ENCODE measurements at regions not wholly inside any gene's neighbourhood (a gene's known extent, or its start where the extent isn't known, plus 50 kb on each side); places are given as distances from the start of the nearest gene placed in this dataset.
"Not testable (repeated sequence)": the region's sequence is repeated elsewhere in the genome, so short reads cannot be mapped to it uniquely, and the experiment has no call there.

DNA sequence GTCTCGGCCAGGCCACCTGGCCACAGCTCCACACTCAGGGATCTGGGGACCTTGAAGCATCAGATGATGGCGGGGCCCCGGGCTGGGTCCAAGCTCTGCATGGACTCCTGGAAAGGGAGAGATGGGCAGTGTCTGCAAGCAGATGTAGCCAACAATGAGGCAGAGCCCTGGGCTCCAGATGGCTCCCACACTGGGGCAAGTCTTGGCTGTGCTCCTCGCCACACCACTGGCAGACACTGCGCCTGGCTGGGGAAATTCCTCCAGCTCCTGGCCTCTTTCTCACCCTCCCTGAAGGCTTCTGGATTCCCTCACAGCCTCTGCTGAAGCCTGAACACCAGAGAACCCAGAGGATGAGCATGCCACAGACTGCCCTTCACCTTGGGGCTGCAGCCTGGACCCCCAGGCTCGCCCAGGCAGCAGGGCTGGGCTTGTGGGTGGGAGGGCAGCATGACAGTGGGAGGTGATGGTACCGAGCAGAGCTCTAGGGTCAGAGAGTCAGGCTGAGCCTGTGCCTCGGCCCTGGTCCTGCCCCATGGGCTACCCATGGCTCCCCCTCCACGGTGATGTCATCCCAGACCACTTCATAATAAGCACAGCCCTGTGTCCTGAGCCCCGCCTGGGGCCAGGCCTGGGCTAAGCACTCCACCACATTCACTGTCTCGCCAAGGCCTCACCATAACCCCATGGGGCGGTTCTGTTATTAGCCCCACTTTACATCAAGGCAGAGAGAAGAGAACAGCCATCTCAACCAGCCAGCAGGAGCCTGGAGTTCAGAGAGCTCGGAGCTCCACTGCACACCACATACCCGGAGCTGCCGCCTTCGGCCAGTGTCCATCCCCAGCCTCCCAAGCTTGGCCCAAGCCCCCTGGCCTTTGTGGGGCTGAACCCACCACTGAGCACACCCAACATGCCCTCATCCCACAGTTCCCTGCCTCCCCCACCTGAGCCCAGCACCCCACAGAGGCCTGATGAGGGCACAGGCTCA, 62.2 kb upstream of the ADAMTS2 start:
- DNase-seq = no peak

DNA sequence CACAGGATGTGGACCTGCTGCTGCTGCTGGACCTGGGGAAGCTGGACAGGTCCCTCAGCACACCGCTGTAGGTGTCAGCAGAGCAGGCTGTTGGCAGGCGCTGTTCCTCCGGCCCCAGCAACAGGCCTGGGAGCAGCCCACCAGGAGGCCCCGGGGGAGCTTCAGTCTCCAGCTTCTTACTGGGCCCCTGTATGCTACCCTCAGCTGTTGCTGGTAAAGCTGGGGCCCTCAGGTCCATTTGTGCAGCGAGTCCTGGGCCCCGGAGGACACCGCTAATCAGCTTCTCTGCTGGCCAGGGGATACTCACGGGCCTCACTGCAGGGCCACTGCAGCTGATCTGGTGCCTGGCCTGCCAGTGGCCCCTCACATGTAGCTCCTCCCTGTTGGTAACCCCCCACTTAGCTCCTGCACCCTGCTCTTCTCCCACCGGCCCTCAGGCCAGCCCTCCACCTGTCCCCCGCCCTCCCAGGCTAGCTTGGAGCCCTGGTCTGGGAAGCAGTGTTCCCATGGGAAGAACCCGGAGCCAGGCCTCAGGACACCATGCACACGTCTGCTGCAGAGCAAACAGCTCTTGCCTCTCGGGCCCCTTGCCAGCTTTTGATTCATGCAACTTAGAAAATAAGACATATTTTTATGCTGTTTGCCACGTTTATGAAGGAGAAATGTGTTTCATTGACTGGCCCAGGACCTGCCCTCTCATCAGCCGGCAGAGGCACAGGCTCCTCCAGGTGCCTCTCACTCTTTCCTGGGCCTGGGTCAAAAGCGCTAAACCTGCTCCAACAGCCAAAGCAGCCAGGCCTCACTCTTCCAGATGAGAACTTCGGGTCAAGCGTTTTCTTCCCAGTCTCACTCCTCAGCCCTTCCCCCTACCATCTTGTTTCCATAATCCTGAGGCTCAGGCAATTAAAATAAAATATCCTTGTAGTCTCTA, 61.0 kb upstream of the ADAMTS2 start:
- no peak for DNase-seq

DNA sequence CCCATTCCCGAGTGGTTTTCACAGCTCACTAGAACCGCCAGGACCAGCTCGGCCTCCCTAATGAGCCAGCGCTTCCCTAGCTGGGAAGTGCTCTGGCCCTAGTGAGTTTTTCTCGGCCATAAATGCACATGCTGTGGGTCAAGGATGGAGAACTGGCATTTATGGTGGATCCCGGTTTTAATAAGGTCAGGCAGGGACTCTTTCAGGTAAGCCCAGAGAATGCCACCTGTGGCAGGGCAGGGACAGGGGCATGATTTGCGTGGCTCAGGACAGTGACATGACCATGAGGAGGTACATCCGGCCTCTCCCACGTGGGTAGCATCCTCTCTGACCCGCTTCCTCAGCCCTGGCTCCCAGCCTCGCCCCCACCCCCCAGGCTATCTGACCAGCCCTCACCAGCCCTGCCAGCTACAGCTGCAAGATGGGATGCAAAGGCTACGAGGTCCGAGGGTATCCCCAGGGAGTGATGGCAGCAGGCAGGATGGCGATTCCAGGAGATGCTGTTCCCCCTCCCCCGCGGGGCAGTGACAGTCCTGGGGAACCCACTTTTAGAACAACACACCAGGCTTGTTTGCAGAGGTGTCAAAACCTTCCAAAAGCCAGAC, 60.3 kb upstream of the ADAMTS2 start:
- no peak for DNase-seq

DNA sequence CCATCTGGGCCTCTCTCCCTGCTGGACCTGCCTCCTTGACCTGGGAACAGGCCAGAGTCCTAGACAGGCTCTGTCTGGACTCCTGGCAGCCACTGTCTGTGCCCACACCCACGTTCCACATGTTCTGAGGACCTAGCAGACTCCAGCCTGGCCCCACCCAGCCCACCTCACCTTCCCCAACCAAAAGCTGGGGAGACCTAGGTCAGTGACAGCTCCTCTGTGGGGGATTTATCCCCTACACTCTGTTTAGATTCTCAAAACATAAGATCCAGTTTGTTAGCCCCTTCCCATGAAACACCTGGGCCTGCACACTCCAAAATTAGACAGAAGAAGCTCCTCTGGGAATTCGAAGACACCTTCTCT, 59.8 kb upstream of the ADAMTS2 start:
- DNase-seq = no peak

DNA sequence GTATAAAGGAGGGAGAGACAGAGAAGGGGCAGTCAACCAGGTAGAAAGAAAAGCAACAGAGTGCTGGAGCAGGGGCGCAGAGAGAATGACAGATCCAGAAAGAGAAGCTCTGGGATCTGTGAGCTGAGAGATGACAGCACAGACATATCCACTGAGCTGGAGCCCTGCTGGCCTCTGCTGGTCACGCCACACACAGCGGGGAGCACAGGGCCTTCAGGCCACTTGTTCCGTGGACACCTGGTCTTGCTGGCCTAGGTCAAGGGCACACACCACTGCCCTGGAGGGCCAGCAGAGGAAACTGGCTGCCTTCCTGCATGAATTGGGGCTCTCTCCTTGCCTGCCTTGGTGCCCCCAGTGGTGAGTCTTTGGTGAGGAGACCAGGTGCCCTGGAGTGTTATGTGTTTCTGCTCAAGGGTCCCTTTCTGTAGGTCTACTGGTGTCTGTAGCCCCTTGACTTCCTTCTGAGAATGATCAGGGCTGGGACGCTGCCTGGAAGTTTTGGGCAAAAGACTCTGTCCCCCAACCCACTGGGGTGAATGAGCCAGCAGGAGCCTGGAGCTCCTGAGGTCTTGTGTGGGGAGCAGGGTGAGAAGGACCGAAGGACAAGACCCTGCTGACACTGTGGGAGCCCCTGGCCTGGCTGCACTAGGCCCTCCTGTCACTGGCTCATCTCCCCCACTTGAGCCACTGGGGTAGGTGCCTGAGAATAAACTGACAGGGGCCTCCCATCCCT, 59.2 kb upstream of the ADAMTS2 start:
- no peak for DNase-seq

DNA sequence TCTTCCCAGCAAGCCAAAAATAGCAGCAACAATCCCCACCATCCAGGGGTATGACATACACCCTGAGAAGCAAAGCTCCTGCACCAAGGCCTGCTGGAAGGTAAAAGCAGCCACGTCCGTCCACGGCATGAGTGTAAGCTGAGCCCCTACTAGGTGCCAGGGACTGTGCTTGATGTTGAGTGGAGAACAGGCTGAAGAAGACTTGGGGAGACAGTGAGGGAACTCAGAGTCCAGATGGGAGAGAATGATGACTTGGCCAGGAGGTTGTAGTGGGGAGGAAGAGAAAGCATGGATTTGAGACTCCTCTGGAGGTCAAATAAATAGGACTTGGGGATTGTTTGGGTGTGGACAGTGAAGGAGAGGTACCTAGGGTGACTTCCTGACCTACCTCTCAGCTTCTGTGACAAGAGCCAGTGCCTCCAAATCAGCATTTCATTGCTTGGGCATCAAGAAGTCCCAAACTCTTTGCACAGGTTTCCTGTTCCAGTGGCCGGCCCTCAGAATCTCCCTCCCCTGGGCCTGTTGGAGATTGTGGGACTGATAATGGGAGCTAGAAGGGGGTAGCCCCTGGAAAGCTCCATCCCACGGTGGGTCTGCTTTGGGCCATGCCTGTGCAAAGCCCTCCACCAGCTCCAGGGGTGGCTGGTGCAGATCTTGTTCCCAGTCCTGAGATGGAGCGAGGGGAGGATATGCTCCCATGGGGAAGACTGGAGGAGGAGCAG, 58.3 kb upstream of the ADAMTS2 start:
- no peak for DNase-seq

DNA sequence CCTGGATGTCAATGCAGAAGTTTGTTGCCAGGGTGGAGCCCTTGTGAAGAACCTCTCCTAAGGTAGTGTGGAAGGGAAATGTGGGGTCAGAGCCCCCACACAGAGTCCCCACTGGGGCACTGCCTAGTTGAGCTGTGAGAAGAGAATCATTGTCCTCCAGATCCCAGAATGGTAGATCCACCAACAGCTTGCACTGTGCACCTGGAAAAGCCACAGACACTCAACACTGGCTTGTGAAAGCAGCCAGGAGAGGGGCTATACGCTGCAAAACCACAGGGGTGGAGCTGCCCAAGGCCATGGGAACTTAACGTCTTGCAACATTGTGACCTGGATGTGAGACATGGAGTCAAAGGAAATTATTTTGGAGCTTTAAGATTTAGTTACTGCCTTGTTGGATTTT, 55.2 kb upstream of the ADAMTS2 start:
- not testable (repeated sequence) for DNase-seq

DNA sequence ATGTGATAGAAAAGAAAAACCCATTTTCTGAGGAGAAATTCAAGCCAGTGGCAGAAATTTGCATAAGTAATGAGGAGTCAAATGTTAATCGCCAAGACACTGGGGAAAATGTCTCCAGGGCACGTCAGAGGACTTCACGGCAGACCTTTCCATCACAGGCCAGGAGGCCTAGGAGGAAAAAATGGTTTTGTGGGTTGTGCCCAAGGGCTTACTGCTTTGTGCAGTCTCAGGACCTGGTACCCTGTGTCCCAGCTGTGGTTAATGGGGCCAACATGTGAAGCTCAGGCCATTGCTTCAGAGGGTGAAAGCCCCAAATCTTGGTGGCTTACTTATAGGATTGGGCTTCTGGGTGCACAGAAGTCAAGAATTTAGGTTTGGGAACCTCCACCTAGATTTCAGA, 54.8 kb upstream of the ADAMTS2 start:
- DNase-seq = no peak

DNA sequence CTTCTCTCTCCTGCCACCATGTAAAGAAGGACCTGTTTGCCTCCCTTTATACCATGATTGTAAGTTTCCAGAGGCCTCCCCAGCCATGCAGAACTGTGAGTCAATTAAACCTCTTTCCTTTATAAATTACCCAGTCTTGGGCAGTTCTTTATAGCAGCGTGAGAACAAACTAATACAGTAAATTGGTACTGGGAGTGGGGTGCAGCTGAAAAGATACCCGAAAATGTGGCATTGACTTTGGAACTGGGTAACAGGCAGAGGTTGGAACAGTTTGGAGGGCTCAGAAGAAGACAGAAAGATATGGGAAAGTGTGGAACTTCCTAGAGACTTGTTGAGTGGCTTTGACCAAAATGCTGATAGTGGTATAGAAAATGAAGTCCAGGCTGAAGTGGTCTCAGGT, 54.1 kb upstream of the ADAMTS2 start:
- not testable (repeated sequence) for DNase-seq

DNA sequence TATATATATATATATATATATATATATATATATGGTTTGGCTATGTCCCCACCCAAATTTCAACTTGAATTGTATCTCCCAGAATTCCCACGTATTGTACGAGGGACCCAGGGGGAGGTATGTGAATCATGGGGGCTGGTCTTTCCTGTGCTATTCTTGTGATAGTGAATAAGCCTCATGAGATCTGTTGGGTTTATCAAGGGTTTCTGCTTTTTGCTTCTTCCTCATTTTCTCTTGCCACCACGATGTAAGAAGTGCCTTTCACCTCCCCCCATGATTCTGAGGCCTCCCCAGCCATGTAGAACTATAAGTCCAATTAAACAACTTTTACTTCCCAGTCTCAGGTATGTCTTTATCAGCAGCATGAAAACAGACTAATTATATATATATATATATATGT, 52.3 kb upstream of the ADAMTS2 start:
- no peak for DNase-seq

All from NCI-H524 treated with DMSO at 0.1 percent for 48 hours (cell line).